Natural killer cell (primary cell): ENCODE measurements at regions not wholly inside any gene's neighbourhood (a gene's known extent, or its start where the extent isn't known, plus 50 kb on each side); places are given as distances from the start of the nearest gene placed in this dataset.
"Not testable (repeated sequence)": the region's sequence is repeated elsewhere in the genome, so short reads cannot be mapped to it uniquely, and the experiment has no call there.

Experiments used
- ATAC-seq, 3 donors: fragments of 150-1000 bp in 2 of 3; fragments of 200-7000 bp in 1 of 3; cut with Tn5 transposase; 1 replicate in 1 of 3; 2 replicates in 2 of 3; pipeline ENCODE4 v1.10.0; 2021; ENCODE audit warnings: mild to moderate bottlenecking in 2 of 3, moderate library complexity in 2 of 3
- DNase-seq, 2 donors: peaks; one replicate each; pipeline versions ENCODE4 v3.0.0 to v3.0.0-alpha.2; 2013 to 2021; ENCODE audit warnings: mixed read lengths in 1 of 2
- H3K27ac ChIP-seq: one replicate; pipeline ENCODE4 v1.5.1; 2013; ENCODE audit warnings: mild to moderate bottlenecking, low read length
- H3K27me3 ChIP-seq: one replicate; pipeline ENCODE4 v1.6.1; 2013; ENCODE audit warnings: low read length; ENCODE audit not compliant: control insufficient read depth, insufficient read depth
- H3K36me3 ChIP-seq: one replicate; pipeline ENCODE4 v1.6.1; 2013; ENCODE audit warnings: low read length; ENCODE audit not compliant: control insufficient read depth, insufficient read depth
- H3K4me1 ChIP-seq: one replicate; pipeline ENCODE4 v1.6.1; 2013; ENCODE audit warnings: low read length; ENCODE audit not compliant: control insufficient read depth, insufficient read depth
- H3K4me3 ChIP-seq: one replicate; pipeline ENCODE4 v1.5.1; 2013; ENCODE audit warnings: low read length
- H3K9me3 ChIP-seq: one replicate; pipeline ENCODE4 v1.6.1; 2013; ENCODE audit warnings: low read length; ENCODE audit not compliant: control insufficient read depth, insufficient read depth
- H3K27ac Mint-ChIP-seq, 2 donors: one replicate each; pipeline ENCODE4 v1.8.0; 2022; ENCODE audit warnings: mild to moderate bottlenecking in 2 of 2, mixed read lengths in 2 of 2, moderate library complexity in 1 of 2
- H3K27me3 Mint-ChIP-seq, 2 donors: one replicate each; pipeline ENCODE4 v1.8.0; 2022; ENCODE audit warnings: low read depth in 2 of 2, mixed read lengths in 2 of 2
- H3K36me3 Mint-ChIP-seq: one replicate; pipeline ENCODE4 v1.8.0; 2022; ENCODE audit warnings: mixed read lengths
- H3K4me1 Mint-ChIP-seq, 2 donors: one replicate each; pipeline ENCODE4 v1.8.0; 2022; ENCODE audit warnings: mixed read lengths in 2 of 2
- H3K4me3 Mint-ChIP-seq: one replicate; pipeline ENCODE4 v1.8.0; 2022; ENCODE audit warnings: mild to moderate bottlenecking, moderate library complexity, mixed read lengths
- H3K9me3 Mint-ChIP-seq, 2 donors: one replicate each; pipeline ENCODE4 v1.8.0; 2022; ENCODE audit warnings: mixed read lengths in 2 of 2
- WGBS: methylation state at CpG from one replicate; pipeline ENCODE4 v1.1.7; 2013; ENCODE audit warnings: missing lambda C conversion rate; ENCODE audit not compliant: insufficient coverage; 5-methylcytosine and 5-hydroxymethylcytosine counted together
- intact Hi-C: fragments of 100-400 bp; cut with micrococcal nuclease; formaldehyde crosslinking; loops from one replicate; pipeline ENCODE4 v1.14.2; 2022
- TF ChIP-seq, protein P1 (sequence below): fragments of 200-600 bp; IDR thresholded peaks from one replicate; pipeline ENCODE4 v1.8.0; 2022; ENCODE audit warnings: antibody characterized with exemption

DNA sequence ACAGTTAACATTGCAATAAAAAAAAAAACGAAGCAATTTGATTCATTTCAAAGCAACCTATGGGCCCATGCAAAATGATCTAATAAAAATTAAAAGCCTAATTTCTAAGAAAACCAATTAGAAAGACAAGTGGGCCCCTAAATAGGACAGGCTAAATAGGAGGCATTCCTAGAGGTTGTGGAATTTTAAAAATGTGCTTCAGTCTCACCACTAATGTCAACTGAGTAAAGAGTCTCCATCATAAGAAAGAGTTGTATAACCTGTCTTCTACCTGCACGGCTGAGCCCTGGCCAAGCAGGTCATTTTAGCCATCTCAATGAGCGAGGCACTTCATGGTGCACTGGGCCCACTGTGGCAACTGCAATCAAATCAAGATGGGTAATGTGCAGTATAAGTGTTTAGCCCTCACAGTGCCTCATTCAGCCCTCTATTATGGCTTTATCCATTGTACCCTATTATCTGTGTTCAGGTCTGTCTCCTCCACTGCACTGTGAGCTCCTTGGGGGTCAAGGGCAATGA, 76.4 kb downstream of the PRSS23 start:
- Histone ChIP-seq H3K9me3 (no peaks in the 10 kb centered on the region), H3K4me3 (no peak overlapping the region), H3K36me3 (no peaks in the 10 kb centered on the region), H3K27ac (no peak overlapping the region), H3K4me1 (no peaks in the 10 kb centered on the region), H3K27me3 (no peaks in the 10 kb centered on the region)
- H3K9me3 Mint-ChIP-seq, result no peaks in the 10 kb centered on the region
- H3K27me3 Mint-ChIP-seq, result no peaks in the 10 kb centered on the region
- intact Hi-C loops, result no loop called here
- no peak overlapping the region for H3K27ac Mint-ChIP-seq
- TF ChIP-seq, protein P1, sequence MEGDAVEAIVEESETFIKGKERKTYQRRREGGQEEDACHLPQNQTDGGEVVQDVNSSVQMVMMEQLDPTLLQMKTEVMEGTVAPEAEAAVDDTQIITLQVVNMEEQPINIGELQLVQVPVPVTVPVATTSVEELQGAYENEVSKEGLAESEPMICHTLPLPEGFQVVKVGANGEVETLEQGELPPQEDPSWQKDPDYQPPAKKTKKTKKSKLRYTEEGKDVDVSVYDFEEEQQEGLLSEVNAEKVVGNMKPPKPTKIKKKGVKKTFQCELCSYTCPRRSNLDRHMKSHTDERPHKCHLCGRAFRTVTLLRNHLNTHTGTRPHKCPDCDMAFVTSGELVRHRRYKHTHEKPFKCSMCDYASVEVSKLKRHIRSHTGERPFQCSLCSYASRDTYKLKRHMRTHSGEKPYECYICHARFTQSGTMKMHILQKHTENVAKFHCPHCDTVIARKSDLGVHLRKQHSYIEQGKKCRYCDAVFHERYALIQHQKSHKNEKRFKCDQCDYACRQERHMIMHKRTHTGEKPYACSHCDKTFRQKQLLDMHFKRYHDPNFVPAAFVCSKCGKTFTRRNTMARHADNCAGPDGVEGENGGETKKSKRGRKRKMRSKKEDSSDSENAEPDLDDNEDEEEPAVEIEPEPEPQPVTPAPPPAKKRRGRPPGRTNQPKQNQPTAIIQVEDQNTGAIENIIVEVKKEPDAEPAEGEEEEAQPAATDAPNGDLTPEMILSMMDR, result no peak
- H3K4me3 Mint-ChIP-seq, result no peak overlapping the region
- no peak for ATAC-seq
- no peaks in the 10 kb centered on the region for H3K36me3 Mint-ChIP-seq
- WGBS, result 100% methylated on average over 2 of the region's 3 CpGs
- H3K4me1 Mint-ChIP-seq, result peaks cover 5 to 13% of the 10 kb centered on the region in 2 donors
- DNase-seq, result no peak

DNA sequence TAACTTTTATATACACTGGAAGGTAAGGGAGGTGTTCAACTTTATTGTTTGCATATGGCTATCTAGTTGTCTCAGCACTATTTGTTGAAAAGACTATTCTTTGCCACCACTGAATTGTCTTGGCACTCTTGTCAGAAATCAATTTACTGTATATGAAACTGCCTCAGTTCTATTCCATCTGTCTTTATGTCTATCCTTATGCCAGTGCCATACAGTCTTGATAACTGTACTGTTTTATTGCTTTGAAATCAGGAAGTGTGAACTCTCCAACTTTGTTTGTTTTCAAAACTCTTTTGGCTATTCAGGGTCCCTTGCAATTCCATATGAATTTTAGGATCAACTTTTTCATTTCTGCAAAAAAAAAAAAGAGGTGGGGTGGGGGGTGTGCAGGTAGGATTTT, 77.2 kb downstream of the PRSS23 start:
- H3K4me3 ChIP-seq, result no peak overlapping the region
- Mint-ChIP-seq H3K27ac (no peak overlapping the region), H3K4me3 (no peak overlapping the region), H3K36me3 (no peaks in the 10 kb centered on the region), H3K4me1 (peaks cover 13 to 20% of the 10 kb centered on the region in 2 donors), H3K9me3 (no peaks in the 10 kb centered on the region), H3K27me3 (no peaks in the 10 kb centered on the region)
- H3K27me3 ChIP-seq, result no peaks in the 10 kb centered on the region
- no peak overlapping the region for H3K27ac ChIP-seq
- no peak for ATAC-seq
- TF ChIP-seq, protein P1, result no peak
- H3K36me3 ChIP-seq, result no peaks in the 10 kb centered on the region
- no peaks in the 10 kb centered on the region for H3K9me3 ChIP-seq
- intact Hi-C loops, result no loop called here
- DNase-seq, result no peak
- no peaks in the 10 kb centered on the region for H3K4me1 ChIP-seq

DNA sequence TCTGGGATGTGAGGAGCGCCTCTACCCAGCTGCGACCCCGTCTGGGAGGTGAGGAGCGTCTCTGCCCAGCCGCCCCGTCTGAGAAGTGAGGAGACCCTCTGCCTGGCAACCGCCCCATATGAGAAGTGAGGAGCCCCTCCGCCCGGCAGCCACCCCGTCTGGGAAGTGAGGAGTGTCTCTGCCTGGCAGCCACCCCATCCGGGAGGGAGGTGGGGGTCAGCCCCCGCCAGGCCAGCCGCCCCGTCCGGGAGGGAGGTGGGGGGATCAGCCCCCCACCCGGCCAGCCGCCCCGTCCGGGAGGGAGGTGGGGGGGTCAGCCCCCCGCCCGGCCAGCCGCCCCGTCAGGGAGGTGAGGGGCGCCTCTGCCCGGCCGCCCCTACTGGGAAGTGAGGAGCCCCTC, 76.0 kb downstream of the FZD4 start:
- H3K27me3 ChIP-seq, H3K36me3 ChIP-seq, intact Hi-C loops, ATAC-seq, H3K9me3 Mint-ChIP-seq, H3K27me3 Mint-ChIP-seq, H3K9me3 ChIP-seq, H3K4me1 ChIP-seq, H3K4me3 Mint-ChIP-seq, H3K27ac Mint-ChIP-seq, H3K36me3 Mint-ChIP-seq, DNase-seq, H3K27ac ChIP-seq, H3K4me3 ChIP-seq: not testable (repeated sequence)
- H3K4me1 Mint-ChIP-seq, result peaks cover 19 to 28% of the 10 kb centered on the region in 2 donors
- 91% methylated on average over 9 of the region's 26 CpGs for WGBS

DNA sequence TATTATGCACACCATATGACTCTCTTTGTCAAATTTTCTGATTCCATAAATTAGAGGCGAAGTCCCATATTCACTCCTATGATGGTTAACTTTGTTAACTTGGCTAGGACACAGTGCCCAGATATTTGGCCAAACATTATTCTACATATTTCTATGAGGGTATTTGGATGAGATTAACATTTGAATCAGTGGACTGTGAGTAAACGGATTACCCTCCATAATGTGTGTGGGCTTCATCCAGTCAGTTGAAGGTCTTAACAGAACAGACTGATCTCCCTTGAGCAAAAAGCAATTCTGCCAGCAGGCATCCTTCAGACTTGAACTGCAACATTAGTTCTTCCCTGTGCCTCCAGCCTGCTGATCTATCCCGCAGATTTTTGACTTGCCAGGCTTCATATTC, 69.9 kb downstream of the FZD4 start:
- H3K27me3 Mint-ChIP-seq, result peaks cover 0 to 8% of the 10 kb centered on the region in 2 donors
- 93% methylated on average over 3 of the region's 3 CpGs for WGBS
- Histone ChIP-seq H3K4me1 (no peaks in the 10 kb centered on the region), H3K4me3 (no peak overlapping the region), H3K36me3 (no peaks in the 10 kb centered on the region), H3K27me3 (no peaks in the 10 kb centered on the region), H3K9me3 (no peaks in the 10 kb centered on the region), H3K27ac (no peak overlapping the region)
- ATAC-seq (no peak), DNase-seq (no peak)
- H3K27ac Mint-ChIP-seq, result no peak overlapping the region
- peaks cover 7% of the 10 kb centered on the region for H3K36me3 Mint-ChIP-seq
- H3K9me3 Mint-ChIP-seq, result no peaks in the 10 kb centered on the region
- TF ChIP-seq, protein P1, result no peak
- peaks cover 19 to 33% of the 10 kb centered on the region in 2 donors for H3K4me1 Mint-ChIP-seq
- intact Hi-C loops, result no loop called here
- H3K4me3 Mint-ChIP-seq, result no peak overlapping the region
